Osteocyte (in vitro differentiated cells): ENCODE measurements at regions not wholly inside any gene's neighbourhood (a gene's known extent, or its start where the extent isn't known, plus 50 kb on each side); places are given as distances from the start of the nearest gene placed in this dataset.
A peak's percentile ranks its signal among the peaks of the same experiment; 100 is the strongest.

Source experiments
- DNase-seq: peaks from one replicate; pipeline ENCODE4 v3.0.0; 2021; ENCODE audit warnings: mixed read lengths; ENCODE audit not compliant: unreplicated experiment; ENCODE audit errors: extremely low spot score
- H3K27ac Mint-ChIP-seq: one replicate; pipeline ENCODE4 v1.8.0; 2021; ENCODE audit warnings: mild to moderate bottlenecking, mixed read lengths; ENCODE audit not compliant: unreplicated experiment
- H3K27me3 Mint-ChIP-seq: one replicate; pipeline ENCODE4 v1.8.0; 2021; ENCODE audit warnings: mixed read lengths; ENCODE audit not compliant: unreplicated experiment
- H3K36me3 Mint-ChIP-seq: one replicate; pipeline ENCODE4 v1.8.0; 2021; ENCODE audit warnings: mixed read lengths; ENCODE audit not compliant: unreplicated experiment
- H3K4me1 Mint-ChIP-seq: one replicate; pipeline ENCODE4 v1.8.0; 2021; ENCODE audit warnings: mixed read lengths; ENCODE audit not compliant: unreplicated experiment
- H3K4me3 Mint-ChIP-seq: one replicate; pipeline ENCODE4 v1.8.0; 2021; ENCODE audit warnings: mild to moderate bottlenecking, moderate library complexity, mixed read lengths; ENCODE audit not compliant: unreplicated experiment
- H3K9me3 Mint-ChIP-seq: one replicate; pipeline ENCODE4 v1.8.0; 2021; ENCODE audit warnings: mixed read lengths; ENCODE audit not compliant: unreplicated experiment
- CTCF ChIP-seq: fragments of 200-600 bp; sonication (generic); IDR thresholded peaks from 2 replicates; pipeline ENCODE4 v1.5.0; 2021; ENCODE audit warnings: antibody characterized with exemption, mild to moderate bottlenecking, moderate library complexity

GRCh38 chr5:117496801-117497200, 922.2 kb upstream of the SEMA6A start:
- H3K27me3 Mint-ChIP-seq: no peaks in the 10 kb centered on the region
- peaks cover 20% of the 10 kb centered on the region for H3K4me1 Mint-ChIP-seq
- H3K9me3 Mint-ChIP-seq: peaks cover 5% of the 10 kb centered on the region
- no peak for DNase-seq
- H3K27ac Mint-ChIP-seq: no peak overlapping the region
- H3K4me3 Mint-ChIP-seq: peak overlapping the region; percentile 40
- H3K36me3 Mint-ChIP-seq: peaks cover 4% of the 10 kb centered on the region
- TF ChIP-seq CTCF: no peak

GRCh38 chr5:117494188-117494587, 919.6 kb upstream of the SEMA6A start:
- H3K27ac Mint-ChIP-seq: no peak overlapping the region
- no peaks in the 10 kb centered on the region for H3K27me3 Mint-ChIP-seq
- no peak overlapping the region for H3K4me3 Mint-ChIP-seq
- DNase-seq: no peak
- peaks cover 5% of the 10 kb centered on the region for H3K9me3 Mint-ChIP-seq
- peaks cover 4% of the 10 kb centered on the region for H3K36me3 Mint-ChIP-seq
- TF ChIP-seq CTCF: no peak
- peaks cover 20% of the 10 kb centered on the region for H3K4me1 Mint-ChIP-seq

- Mint-ChIP-seq H3K36me3 (peaks cover 4% of the 10 kb centered on the region), H3K27me3 (no peaks in the 10 kb centered on the region), H3K27ac (no peak overlapping the region), H3K4me3 (no peak overlapping the region), H3K9me3 (peaks cover 5% of the 10 kb centered on the region), H3K4me1 (peaks cover 4% of the 10 kb centered on the region)
- no peak for TF ChIP-seq CTCF
- no peak for DNase-seq
Observed at GRCh38 chr5:117488976-117489500, 914.4 kb upstream of the SEMA6A start.

GRCh38 chr5:117487556-117487955, 912.9 kb upstream of the SEMA6A start:
- peaks cover under 1% of the 10 kb centered on the region for H3K36me3 Mint-ChIP-seq
- H3K9me3 Mint-ChIP-seq: peaks cover under 1% of the 10 kb centered on the region
- DNase-seq: no peak
- H3K4me3 Mint-ChIP-seq: no peak overlapping the region
- H3K4me1 Mint-ChIP-seq: no peaks in the 10 kb centered on the region
- no peaks in the 10 kb centered on the region for H3K27me3 Mint-ChIP-seq
- H3K27ac Mint-ChIP-seq: no peak overlapping the region
- TF ChIP-seq CTCF: no peak

GRCh38 chr5:117486879-117487391, 912.3 kb upstream of the SEMA6A start:
- Mint-ChIP-seq H3K27me3 (no peaks in the 10 kb centered on the region), H3K36me3 (no peaks in the 10 kb centered on the region), H3K4me3 (no peak overlapping the region), H3K9me3 (no peaks in the 10 kb centered on the region), H3K27ac (no peak overlapping the region), H3K4me1 (no peaks in the 10 kb centered on the region)
- TF ChIP-seq CTCF: no peak
- no peak for DNase-seq
